Keratinocyte (primary cell): ENCODE measurements at regions not wholly inside any gene's neighbourhood (a gene's known extent, or its start where the extent isn't known, plus 50 kb on each side); places are given as distances from the start of the nearest gene placed in this dataset.

Experiments
- DNase-seq: peaks from one replicate; pipeline ENCODE4 v3.0.0-alpha.2; 2011; ENCODE audit warnings: low read depth, missing footprints, low spot score
- FAIRE-seq: peaks from 2 replicates; lab custom pipeline; 2011; peaks lifted over from hg19 to GRCh38; lab: Jason Lieb, UNC
- H2AFZ ChIP-seq: 2 replicates; pipeline ENCODE4 v1.6.0; 2012; ENCODE audit warnings: low read length, control low read depth, inconsistent platforms; ENCODE audit not compliant: control insufficient read depth
- H3K27ac ChIP-seq: 2 replicates; pipeline ENCODE4 v1.5.1; 2011; ENCODE audit warnings: low read length; ENCODE audit not compliant: control insufficient read depth, insufficient read depth
- H3K27me3 ChIP-seq: 3 replicates; pipeline ENCODE4 v1.6.0; 2011; ENCODE audit warnings: low read length; ENCODE audit not compliant: control insufficient read depth, insufficient read depth; ENCODE audit errors: extremely low read depth
- H3K36me3 ChIP-seq, 2 experiments: 2 replicates in 1 of 2; 3 replicates in 1 of 2; pipeline ENCODE4 v1.5.1; 2011; ENCODE audit warnings: low read length in 2 of 2, mild to moderate bottlenecking in 1 of 2; ENCODE audit not compliant: control insufficient read depth in 2 of 2, insufficient read depth in 2 of 2; ENCODE audit errors: extremely low read depth in 1 of 2
- H3K4me1 ChIP-seq: 3 replicates; pipeline ENCODE4 v1.5.1; 2011; ENCODE audit warnings: low read length; ENCODE audit not compliant: control insufficient read depth, insufficient read depth; ENCODE audit errors: extremely low read depth
- H3K4me2 ChIP-seq: 3 replicates; pipeline ENCODE4 v1.6.0; 2011; ENCODE audit warnings: low read depth, low read length; ENCODE audit not compliant: control insufficient read depth, insufficient read depth; ENCODE audit errors: extremely low read depth
- H3K4me3 ChIP-seq, 3 experiments: fragments of 200-600 bp in 1 of 3; sonication (generic) in 1 of 3; 2 replicates in 2 of 3; 3 replicates in 1 of 3; pipeline ENCODE4 v1.5.1; 2011 to 2016; ENCODE audit warnings: low read length in 3 of 3, mild to moderate bottlenecking in 3 of 3, control low read depth in 2 of 3, inconsistent platforms in 1 of 3, low read depth in 1 of 3, mixed read lengths in 1 of 3, mixed run types in 1 of 3, moderate library complexity in 1 of 3; ENCODE audit not compliant: control insufficient read depth in 2 of 3, insufficient read depth in 2 of 3; ENCODE audit errors: extremely low read depth in 1 of 3
- H3K79me2 ChIP-seq: 2 replicates; pipeline ENCODE4 v1.6.0; 2012; ENCODE audit warnings: low read length; ENCODE audit not compliant: control insufficient read depth, insufficient read depth
- H3K9ac ChIP-seq: 3 replicates; pipeline ENCODE4 v1.6.0; 2011; ENCODE audit warnings: low read length; ENCODE audit not compliant: control insufficient read depth, insufficient read depth; ENCODE audit errors: extremely low read depth
- H3K9me1 ChIP-seq: 3 replicates; pipeline ENCODE4 v1.6.0; 2011; ENCODE audit warnings: low read length; ENCODE audit not compliant: control insufficient read depth, insufficient read depth; ENCODE audit errors: extremely low read depth
- H3K9me3 ChIP-seq: 2 replicates; pipeline ENCODE4 v1.5.1; 2012; ENCODE audit warnings: low read depth, low read length; ENCODE audit not compliant: control insufficient read depth
- H4K20me1 ChIP-seq: 3 replicates; pipeline ENCODE4 v1.6.0; 2011; ENCODE audit warnings: low read length; ENCODE audit not compliant: control insufficient read depth, insufficient read depth; ENCODE audit errors: extremely low read depth
- CTCF ChIP-seq, 3 experiments: IDR thresholded peaks in 1 of 3; conservative IDR thresholded peaks in 1 of 3; optimal IDR thresholded peaks in 1 of 3; 2 replicates in 2 of 3; 3 replicates in 1 of 3; pipeline versions ENCODE3 to v1.5.1; 2011; ENCODE audit warnings: low read length in 3 of 3, mild to moderate bottlenecking in 3 of 3, moderate library complexity in 2 of 3, control low read depth in 1 of 3, inconsistent platforms in 1 of 3; ENCODE audit not compliant: insufficient read depth in 2 of 3; ENCODE audit errors: extremely low read depth in 1 of 3
- EZH2 ChIP-seq: IDR thresholded peaks from one replicate; pipeline ENCODE4 v1.6.1; 2012; ENCODE audit warnings: inconsistent platforms, mild to moderate bottlenecking, low read length, moderate library complexity
- dilution Hi-C: fragments of 300-500 bp; cut with MboI; formaldehyde crosslinking; loops from one replicate; pipeline ENCODE4 v1.7.0; 2020; ENCODE audit warnings: low sequenced_read_pairs; ENCODE audit not compliant: extremely low pct_ligation_motif_present

- no peak overlapping the region for H3K4me2 ChIP-seq
- no peaks in the 10 kb centered on the region for H3K79me2 ChIP-seq
- H3K4me1 ChIP-seq, result no peaks in the 10 kb centered on the region
- no peaks in the 10 kb centered on the region for H3K9me3 ChIP-seq
- no peak for FAIRE-seq
- no peak overlapping the region for H2AFZ ChIP-seq
- no peak overlapping the region for H3K27ac ChIP-seq
- H3K9ac ChIP-seq, result no peak overlapping the region
- DNase-seq, result no peak
- no peaks in the 10 kb centered on the region for H3K9me1 ChIP-seq
- no peak for TF ChIP-seq EZH2
- no peak for TF ChIP-seq CTCF (optimal IDR thresholded peaks at IDR 0.05 in 1 of 3, IDR thresholded peaks at IDR 0.05 in 1 of 3, conservative IDR thresholded peaks at IDR 0.05 in 1 of 3; ENCODE audit: extremely low read depth in 1 of 3, insufficient read depth in 2 of 3, low read length in 3 of 3)
- dilution Hi-C loops, result no loop called here
- H3K4me3 ChIP-seq, result no peak overlapping the region
- H4K20me1 ChIP-seq, result no peaks in the 10 kb centered on the region
- no peaks in the 10 kb centered on the region for H3K36me3 ChIP-seq
- no peaks in the 10 kb centered on the region for H3K27me3 ChIP-seq
Measured at GRCh38 chr14:97104029-97104428, 306.8 kb downstream of the VRK1 start.

GRCh38 chr14:97106166-97106565 is 309.0 kb downstream of the VRK1 start:
- Histone ChIP-seq H3K79me2 (no peaks in the 10 kb centered on the region), H4K20me1 (no peaks in the 10 kb centered on the region), H3K4me3 (no peak overlapping the region), H3K9me3 (peaks cover 3% of the 10 kb centered on the region), H3K27ac (no peak overlapping the region), H3K27me3 (no peaks in the 10 kb centered on the region), H3K9ac (no peak overlapping the region), H2AFZ (no peak overlapping the region), H3K4me1 (no peaks in the 10 kb centered on the region), H3K4me2 (no peak overlapping the region), H3K36me3 (no peaks in the 10 kb centered on the region), H3K9me1 (no peaks in the 10 kb centered on the region)
- dilution Hi-C loops, result no loop called here
- TF ChIP-seq EZH2 (no peak), CTCF (optimal IDR thresholded peaks at IDR 0.05 in 1 of 3, IDR thresholded peaks at IDR 0.05 in 1 of 3, conservative IDR thresholded peaks at IDR 0.05 in 1 of 3; ENCODE audit: extremely low read depth in 1 of 3, insufficient read depth in 2 of 3, low read length in 3 of 3) (no peak)
- FAIRE-seq (no peak), DNase-seq (no peak)
